Uterus (tissue), 2 donors: ENCODE measurements at regions not wholly inside any gene's neighbourhood (a gene's known extent, or its start where the extent isn't known, plus 50 kb on each side); places are given as distances from the start of the nearest gene placed in this dataset.

Experiments used
- POLR2A ChIP-seq, 2 donors: fragments of 450-650 bp; IDR thresholded peaks; one replicate each; pipeline ENCODE4 v1.6.1; 2016; ENCODE audit warnings: antibody characterized with exemption in 2 of 2, mild to moderate bottlenecking in 1 of 2, moderate library complexity in 1 of 2
- TF ChIP-seq, protein P1 (sequence below), 4 experiments: fragments of 200-600 bp in 2 of 4; fragments of 450-650 bp in 2 of 4; sonication (generic) in 2 of 4; IDR thresholded peaks; one replicate each; pipeline ENCODE4 v1.5.1; 2016 to 2019; ENCODE audit warnings: antibody characterized with exemption in 4 of 4, mild to moderate bottlenecking in 2 of 4, moderate library complexity in 1 of 4

DNA sequence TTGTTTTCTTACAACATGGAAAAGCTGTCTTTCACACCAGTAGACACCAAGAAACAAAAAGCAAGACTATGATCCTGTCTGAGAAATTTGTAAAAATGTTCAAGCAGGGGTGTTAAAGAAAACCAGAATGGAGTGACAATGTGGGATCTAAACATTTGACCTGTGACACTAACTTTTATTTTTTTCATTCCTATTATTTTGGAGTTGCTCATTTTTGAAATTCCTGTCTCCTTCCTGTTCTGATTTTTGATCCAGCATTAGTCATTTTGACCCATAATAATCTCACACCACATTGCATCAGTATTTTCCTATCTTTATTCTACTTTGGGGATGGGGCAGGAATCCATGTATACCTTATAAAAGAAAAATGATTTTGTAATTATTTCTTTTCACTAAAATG lies 164.2 kb downstream of the DLEU7 start:
- no peak for TF ChIP-seq POLR2A (IDR thresholded peaks at IDR 0.05)
- TF ChIP-seq, protein P1, sequence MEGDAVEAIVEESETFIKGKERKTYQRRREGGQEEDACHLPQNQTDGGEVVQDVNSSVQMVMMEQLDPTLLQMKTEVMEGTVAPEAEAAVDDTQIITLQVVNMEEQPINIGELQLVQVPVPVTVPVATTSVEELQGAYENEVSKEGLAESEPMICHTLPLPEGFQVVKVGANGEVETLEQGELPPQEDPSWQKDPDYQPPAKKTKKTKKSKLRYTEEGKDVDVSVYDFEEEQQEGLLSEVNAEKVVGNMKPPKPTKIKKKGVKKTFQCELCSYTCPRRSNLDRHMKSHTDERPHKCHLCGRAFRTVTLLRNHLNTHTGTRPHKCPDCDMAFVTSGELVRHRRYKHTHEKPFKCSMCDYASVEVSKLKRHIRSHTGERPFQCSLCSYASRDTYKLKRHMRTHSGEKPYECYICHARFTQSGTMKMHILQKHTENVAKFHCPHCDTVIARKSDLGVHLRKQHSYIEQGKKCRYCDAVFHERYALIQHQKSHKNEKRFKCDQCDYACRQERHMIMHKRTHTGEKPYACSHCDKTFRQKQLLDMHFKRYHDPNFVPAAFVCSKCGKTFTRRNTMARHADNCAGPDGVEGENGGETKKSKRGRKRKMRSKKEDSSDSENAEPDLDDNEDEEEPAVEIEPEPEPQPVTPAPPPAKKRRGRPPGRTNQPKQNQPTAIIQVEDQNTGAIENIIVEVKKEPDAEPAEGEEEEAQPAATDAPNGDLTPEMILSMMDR (IDR thresholded peaks at IDR 0.05), result no peak
